Fibroblast of lung (primary cell): ENCODE measurements at regions not wholly inside any gene's neighbourhood (a gene's known extent, or its start where the extent isn't known, plus 50 kb on each side); places are given as distances from the start of the nearest gene placed in this dataset.

Source experiments
- EZH2 ChIP-seq: IDR thresholded peaks from 2 replicates; pipeline ENCODE4 v1.5.1; 2012; ENCODE audit warnings: low read length, control low read depth, mild to moderate bottlenecking; ENCODE audit errors: missing control alignments
- TF ChIP-seq, protein P1 (sequence below), 2 donors: IDR thresholded peaks in 1 of 2; conservative IDR thresholded peaks in 1 of 2; 1 replicate in 1 of 2; 2 replicates in 1 of 2; pipeline ENCODE4 v1.5.1; 2011 to 2012; ENCODE audit warnings: low read length in 2 of 2, control low read depth in 1 of 2, inconsistent platforms in 1 of 2, low read depth in 1 of 2, mild to moderate bottlenecking in 1 of 2

- TF ChIP-seq, protein P1, sequence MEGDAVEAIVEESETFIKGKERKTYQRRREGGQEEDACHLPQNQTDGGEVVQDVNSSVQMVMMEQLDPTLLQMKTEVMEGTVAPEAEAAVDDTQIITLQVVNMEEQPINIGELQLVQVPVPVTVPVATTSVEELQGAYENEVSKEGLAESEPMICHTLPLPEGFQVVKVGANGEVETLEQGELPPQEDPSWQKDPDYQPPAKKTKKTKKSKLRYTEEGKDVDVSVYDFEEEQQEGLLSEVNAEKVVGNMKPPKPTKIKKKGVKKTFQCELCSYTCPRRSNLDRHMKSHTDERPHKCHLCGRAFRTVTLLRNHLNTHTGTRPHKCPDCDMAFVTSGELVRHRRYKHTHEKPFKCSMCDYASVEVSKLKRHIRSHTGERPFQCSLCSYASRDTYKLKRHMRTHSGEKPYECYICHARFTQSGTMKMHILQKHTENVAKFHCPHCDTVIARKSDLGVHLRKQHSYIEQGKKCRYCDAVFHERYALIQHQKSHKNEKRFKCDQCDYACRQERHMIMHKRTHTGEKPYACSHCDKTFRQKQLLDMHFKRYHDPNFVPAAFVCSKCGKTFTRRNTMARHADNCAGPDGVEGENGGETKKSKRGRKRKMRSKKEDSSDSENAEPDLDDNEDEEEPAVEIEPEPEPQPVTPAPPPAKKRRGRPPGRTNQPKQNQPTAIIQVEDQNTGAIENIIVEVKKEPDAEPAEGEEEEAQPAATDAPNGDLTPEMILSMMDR (conservative IDR thresholded peaks at IDR 0.05 in 1 of 2, IDR thresholded peaks at IDR 0.05 in 1 of 2; ENCODE audit: low read depth in 1 of 2, low read length in 2 of 2) = no peak
- no peak for TF ChIP-seq EZH2
These were observed 120.9 kb downstream of the SPCS3 start for GRCh38 chr4:176440698-176441097.
